Ovary (tissue), 3 donors: ENCODE measurements at regions not wholly inside any gene's neighbourhood (a gene's known extent, or its start where the extent isn't known, plus 50 kb on each side); places are given as distances from the start of the nearest gene placed in this dataset.
"Not testable (repeated sequence)": the region's sequence is repeated elsewhere in the genome, so short reads cannot be mapped to it uniquely, and the experiment has no call there.

ENCODE experiments used
- CTCF ChIP-seq, 3 donors: fragments of 450-650 bp in 2 of 3; fragments of 200-600 bp in 1 of 3; IDR thresholded peaks; one replicate each; pipeline versions ENCODE4 v1.5.1 to v1.8.0; 2016 to 2022; ENCODE audit warnings: antibody characterized with exemption in 3 of 3, mild to moderate bottlenecking in 1 of 3
- POLR2A ChIP-seq: fragments of 450-650 bp; IDR thresholded peaks from one replicate; pipeline ENCODE4 v1.6.1; 2017; ENCODE audit warnings: antibody characterized with exemption, mild to moderate bottlenecking, moderate library complexity
- donor health status: DM: no; HTN: no; CAD: no.

- not testable (repeated sequence) for TF ChIP-seq CTCF (IDR thresholded peaks at IDR 0.05); POLR2A
These were observed 787.3 kb downstream of the PLA2G4A start for GRCh38 chr1:187615853-187616735.
